Right renal cortex interstitium (tissue), 3 donors: ENCODE measurements at regions not wholly inside any gene's neighbourhood (a gene's known extent, or its start where the extent isn't known, plus 50 kb on each side); places are given as distances from the start of the nearest gene placed in this dataset.

Experiments
- DNase-seq, 3 donors: peaks; one replicate each; pipeline ENCODE4 v3.0.0-alpha.2; 2013; ENCODE audit warnings: low read depth in 3 of 3, low spot score in 2 of 3

- DNase-seq = no peak
Measured at GRCh38 chr5:142509026-142509425, 176.9 kb downstream of the FGF1 start.

- DNase-seq = no peak
Measured at GRCh38 chr5:142508591-142508990, 177.3 kb downstream of the FGF1 start.

DNA sequence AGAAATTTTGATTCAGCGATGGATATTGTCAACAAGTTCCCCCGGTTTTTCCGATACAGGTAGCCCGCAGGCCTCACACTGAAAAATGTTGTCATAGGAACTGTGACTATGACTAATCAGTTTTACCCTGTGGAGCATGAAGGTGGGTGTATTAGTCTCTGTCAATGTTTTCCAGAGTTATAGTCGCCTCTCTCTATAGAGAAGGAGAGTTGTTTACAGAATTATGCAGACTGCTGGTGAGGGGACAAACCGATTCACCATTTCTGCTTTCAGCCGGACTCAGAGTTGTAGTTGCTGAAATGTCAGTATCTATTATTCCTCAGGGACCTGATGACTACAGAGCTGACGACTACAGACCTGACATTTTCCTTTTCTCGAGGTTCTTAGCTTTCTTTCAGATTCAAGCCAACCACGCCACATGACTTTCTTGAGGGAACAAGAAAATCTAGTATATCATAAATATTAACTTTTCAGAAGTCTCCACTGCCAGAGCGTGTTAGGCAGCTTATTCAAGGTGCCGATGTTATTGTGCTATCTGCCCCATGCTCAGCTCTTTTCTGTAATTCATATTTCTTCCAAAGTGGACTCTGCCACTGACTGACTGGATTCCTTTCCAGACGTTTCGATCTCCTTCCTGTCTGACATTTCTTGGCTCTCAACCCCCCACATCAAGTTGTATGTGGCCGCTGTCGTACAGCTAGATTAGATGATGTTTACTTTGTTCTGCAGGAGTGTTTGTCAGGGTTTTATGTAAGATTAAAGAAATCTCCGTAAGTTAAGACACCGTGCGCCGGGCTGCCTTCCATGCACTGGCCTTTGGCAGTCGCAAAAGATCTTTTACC lies 178.1 kb downstream of the FGF1 start:
- no peak for DNase-seq

- DNase-seq = no peak
Measured at GRCh38 chr5:142506756-142507155, 179.1 kb downstream of the FGF1 start.

DNA sequence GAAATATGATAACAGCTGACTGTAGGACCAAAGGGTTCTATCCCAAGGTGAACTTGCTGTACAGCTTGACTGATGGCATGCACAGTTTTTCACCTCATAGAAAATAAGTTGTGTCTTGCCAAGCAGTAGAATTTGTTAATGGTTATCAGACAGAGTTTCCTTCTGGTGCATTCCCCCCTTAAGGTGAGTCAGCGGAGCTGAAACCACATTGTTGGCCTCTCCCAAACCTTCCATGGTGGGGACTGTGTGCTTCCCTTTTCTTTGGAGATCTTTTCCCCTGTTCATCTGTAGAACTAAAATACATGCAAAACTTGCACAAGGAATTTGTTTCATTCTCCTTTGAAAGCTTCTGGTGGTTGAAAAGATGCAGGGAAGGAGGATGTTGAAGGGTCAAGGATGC lies 179.8 kb downstream of the FGF1 start:
- no peak for DNase-seq

- DNase-seq = no peak
Measured at GRCh38 chr5:142501890-142502289, 177.1 kb upstream of the SPRY4 start.

- no peak for DNase-seq
Measured at GRCh38 chr5:142500227-142500905, 175.5 kb upstream of the SPRY4 start.

DNA sequence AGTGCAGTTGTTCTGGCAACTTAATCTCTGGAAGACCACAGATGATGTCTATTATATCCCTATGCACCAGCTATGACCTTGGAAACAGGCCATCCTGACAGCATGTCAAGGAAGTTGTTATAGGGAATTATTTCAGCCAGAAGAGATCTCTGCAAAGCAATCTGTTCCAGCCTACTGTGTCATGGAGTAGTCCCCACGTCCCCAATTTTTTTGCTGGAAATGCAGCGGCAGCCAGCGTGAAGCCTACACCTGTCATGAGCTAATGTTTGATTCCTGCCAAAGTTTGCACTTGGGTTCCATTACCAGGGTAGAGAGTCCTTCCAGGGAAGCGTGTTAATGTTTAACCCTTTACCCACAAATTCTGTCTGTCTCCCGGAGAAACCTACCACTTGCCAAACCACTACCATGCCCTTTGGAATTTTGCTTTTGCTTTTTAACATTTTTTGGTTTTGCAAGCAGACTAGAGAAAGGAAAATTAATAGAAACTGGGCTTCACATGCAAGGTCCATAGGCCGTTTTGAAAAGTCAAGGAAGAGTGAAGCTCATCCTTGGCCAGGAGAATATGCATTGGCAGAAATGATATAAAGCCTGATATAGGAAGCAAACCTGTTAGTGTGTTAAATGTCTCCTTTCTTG lies 174.9 kb upstream of the SPRY4 start:
- DNase-seq = no peak

DNA sequence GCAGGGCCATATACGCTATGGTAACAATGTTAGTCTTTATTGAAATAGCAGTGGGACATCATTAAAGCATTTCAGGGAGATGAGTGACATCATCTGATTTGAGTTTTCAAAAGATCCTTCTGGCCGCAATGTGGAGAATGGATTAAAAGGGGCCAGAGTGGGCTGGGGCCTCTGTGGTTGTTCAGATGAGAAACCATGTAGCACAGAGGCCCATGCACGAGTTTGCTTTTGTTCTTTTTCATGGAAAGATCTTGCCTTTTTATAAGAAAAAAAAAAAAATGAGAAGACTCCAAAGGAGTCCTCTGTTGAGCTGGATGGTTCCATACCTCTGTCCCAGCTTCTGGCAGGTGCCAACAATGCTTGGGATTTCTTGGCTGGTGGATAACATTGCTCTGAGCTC lies 173.5 kb upstream of the SPRY4 start:
- no peak for DNase-seq

GRCh38 chr5:142495531-142495930 lies 170.7 kb upstream of the SPRY4 start:
- DNase-seq = no peak

DNA sequence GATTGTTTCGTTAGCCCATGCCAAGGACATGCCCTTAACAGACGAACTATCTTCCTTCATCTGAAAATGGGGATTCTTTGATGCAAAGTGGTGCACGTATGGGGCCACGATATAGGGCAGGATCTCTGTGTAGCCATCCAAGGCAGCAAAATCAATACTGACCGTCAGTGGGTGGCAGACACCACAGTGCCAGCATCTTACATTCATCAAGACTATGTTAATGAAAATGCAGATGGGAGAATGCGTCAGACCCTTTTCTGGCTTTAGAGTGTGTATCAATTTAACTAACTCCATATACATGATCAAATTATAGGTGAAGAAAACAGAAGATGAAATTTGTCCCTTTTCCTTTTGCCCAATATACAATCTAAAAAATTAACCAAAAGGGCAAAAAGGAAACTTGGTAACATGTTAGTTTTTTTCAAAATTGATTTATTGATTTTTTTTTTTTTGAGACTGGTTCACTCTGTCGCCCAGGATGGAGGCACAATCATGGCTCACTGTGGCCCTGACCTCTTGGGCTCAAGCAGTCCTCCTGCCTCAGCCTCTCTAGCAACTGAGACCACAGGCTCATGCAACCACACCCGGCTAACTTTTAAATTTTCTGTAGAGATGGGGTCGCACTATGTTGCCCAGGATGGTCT lies 169.2 kb upstream of the SPRY4 start:
- no peak for DNase-seq

GRCh38 chr5:142492781-142493281 lies 168.0 kb upstream of the SPRY4 start:
- no peak for DNase-seq

DNA sequence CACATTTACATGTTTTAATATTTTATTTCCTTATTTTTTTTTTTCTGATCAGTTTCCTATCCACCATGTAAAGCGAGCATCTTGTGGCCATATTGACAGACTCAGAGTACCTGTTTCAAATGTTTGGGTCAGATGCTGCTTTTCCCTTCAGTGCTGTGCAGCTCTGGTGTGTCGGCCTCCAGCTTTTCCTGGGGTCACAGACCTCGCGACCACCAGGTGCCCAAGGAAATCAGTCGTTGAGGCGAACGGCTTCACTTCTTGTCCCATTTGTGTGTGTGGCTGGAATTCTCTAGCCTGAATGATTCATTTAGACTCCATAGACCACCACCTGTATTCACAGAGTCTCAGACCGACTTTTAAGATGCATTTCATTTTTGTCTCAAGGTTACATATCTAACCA lies 166.9 kb upstream of the SPRY4 start:
- no peak for DNase-seq

DNA sequence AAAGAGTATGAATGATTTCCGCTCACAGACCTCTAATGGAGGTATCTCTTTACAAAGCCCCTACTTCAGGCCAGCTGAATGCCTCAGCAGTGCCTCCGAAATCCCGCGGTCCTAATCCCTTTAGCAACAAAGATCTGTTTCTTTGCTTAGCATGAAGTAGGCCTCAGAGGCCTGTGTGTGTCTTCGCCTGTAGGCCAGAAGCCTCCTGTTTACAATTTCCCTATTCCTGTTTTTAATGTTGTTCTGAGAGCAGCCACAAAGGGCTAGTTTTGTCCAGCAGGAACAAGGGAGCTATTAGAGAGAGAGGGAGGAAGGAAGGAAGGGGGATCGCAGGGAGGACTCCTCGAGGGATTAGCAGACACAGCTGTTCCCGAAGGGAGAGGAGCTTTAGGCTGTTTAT lies 166.4 kb upstream of the SPRY4 start:
- DNase-seq = no peak

- no peak for DNase-seq
Measured at GRCh38 chr5:142486581-142486980, 161.8 kb upstream of the SPRY4 start.

DNA sequence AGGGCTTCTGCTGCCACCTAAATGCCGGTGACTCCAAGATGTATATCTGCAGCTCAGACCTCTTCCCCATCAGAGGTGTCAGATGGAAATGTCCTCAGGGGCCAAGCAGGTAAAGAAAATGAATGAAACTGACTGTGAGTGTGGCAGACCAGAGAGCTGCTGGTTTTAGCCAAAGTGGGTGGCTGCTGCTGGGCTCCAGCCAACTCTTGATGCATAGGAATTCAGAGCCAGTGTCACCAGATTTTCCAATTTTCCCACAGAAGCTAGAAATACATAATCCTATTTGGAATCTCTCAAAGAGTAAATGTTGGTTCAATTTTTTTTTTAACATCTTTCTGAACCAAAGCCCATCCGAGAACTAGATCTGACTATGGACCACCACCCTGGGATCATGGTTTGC lies 161.2 kb upstream of the SPRY4 start:
- DNase-seq = no peak

- DNase-seq = no peak
Measured at GRCh38 chr5:142484821-142485387, 160.1 kb upstream of the SPRY4 start.

DNA sequence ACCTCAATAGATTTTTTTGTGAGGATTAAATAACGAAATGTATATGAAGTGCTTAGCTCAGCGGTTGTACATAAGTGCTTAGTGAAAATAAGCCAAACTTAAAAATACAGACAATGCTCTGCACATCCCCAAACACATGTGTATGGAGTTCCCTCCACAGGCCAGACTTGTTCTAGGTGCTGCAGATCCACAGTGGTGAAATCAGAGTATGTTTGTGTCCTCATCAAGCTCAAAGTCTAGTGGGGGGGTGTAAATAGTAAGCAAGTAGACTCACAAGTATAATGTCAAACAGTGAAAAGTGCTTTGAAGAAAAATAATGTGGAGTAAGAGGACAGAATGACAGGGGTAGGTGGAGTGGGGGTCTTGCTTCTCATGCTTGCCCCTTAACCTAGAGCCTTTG lies 157.4 kb upstream of the SPRY4 start:
- DNase-seq = no peak

DNA sequence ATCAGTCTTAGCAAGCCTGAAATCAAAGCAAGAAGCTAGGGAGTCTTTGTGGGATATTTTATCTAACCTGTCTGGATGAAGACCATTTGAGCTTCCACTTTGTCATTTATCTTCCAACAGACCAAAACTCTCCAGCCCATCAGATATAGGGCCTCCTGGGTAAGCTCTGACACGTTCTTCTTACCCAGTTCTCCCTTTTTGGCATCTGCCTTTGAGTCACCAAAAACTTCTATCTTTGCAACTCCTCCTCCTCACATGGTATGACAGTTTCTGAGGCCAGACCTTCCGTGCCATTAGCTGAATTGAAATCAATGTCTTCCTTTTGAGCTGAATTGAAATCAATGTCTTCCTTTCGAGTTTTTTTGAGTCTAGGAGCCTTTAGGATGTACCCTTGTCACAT lies 156.6 kb upstream of the SPRY4 start:
- no peak for DNase-seq

GRCh38 chr5:142479854-142480519 lies 155.2 kb upstream of the SPRY4 start:
- no peak for DNase-seq
